ENCODE measurements at regions not wholly inside any gene's neighbourhood (a gene's known extent, or its start where the extent isn't known, plus 50 kb on each side); places are given as distances from the start of the nearest gene placed in this dataset.

GRCh38 chr4:11529625-11530201 lies 101.0 kb upstream of the HS3ST1 start:
- no peak for TF ChIP-seq PRRX2 (CRISPR knock-in tag; IDR thresholded peaks at IDR 0.05)
- TF ChIP-seq, protein P1, sequence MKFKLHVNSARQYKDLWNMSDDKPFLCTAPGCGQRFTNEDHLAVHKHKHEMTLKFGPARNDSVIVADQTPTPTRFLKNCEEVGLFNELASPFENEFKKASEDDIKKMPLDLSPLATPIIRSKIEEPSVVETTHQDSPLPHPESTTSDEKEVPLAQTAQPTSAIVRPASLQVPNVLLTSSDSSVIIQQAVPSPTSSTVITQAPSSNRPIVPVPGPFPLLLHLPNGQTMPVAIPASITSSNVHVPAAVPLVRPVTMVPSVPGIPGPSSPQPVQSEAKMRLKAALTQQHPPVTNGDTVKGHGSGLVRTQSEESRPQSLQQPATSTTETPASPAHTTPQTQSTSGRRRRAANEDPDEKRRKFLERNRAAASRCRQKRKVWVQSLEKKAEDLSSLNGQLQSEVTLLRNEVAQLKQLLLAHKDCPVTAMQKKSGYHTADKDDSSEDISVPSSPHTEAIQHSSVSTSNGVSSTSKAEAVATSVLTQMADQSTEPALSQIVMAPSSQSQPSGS (CRISPR knock-in tag; IDR thresholded peaks at IDR 0.05; ENCODE audit: borderline replicate concordance, low read depth), result no peak
- TF ChIP-seq, protein P2, sequence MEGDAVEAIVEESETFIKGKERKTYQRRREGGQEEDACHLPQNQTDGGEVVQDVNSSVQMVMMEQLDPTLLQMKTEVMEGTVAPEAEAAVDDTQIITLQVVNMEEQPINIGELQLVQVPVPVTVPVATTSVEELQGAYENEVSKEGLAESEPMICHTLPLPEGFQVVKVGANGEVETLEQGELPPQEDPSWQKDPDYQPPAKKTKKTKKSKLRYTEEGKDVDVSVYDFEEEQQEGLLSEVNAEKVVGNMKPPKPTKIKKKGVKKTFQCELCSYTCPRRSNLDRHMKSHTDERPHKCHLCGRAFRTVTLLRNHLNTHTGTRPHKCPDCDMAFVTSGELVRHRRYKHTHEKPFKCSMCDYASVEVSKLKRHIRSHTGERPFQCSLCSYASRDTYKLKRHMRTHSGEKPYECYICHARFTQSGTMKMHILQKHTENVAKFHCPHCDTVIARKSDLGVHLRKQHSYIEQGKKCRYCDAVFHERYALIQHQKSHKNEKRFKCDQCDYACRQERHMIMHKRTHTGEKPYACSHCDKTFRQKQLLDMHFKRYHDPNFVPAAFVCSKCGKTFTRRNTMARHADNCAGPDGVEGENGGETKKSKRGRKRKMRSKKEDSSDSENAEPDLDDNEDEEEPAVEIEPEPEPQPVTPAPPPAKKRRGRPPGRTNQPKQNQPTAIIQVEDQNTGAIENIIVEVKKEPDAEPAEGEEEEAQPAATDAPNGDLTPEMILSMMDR (IDR thresholded peaks at IDR 0.05), result no peak
- no peak for TF ChIP-seq ATF3 (CRISPR knock-in tag; conservative IDR thresholded peaks at IDR 0.05)
- TF ChIP-seq, protein P3, sequence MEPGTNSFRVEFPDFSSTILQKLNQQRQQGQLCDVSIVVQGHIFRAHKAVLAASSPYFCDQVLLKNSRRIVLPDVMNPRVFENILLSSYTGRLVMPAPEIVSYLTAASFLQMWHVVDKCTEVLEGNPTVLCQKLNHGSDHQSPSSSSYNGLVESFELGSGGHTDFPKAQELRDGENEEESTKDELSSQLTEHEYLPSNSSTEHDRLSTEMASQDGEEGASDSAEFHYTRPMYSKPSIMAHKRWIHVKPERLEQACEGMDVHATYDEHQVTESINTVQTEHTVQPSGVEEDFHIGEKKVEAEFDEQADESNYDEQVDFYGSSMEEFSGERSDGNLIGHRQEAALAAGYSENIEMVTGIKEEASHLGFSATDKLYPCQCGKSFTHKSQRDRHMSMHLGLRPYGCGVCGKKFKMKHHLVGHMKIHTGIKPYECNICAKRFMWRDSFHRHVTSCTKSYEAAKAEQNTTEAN (CRISPR knock-in tag; IDR thresholded peaks at IDR 0.05), result no peak
- TF ChIP-seq TEAD1 (CRISPR knock-in tag; IDR thresholded peaks at IDR 0.05), result no peak
- no peak for TF ChIP-seq ATF1 (CRISPR knock-in tag; IDR thresholded peaks at IDR 0.05)
